PFSK-1 (cell line): ENCODE measurements at regions not wholly inside any gene's neighbourhood (a gene's known extent, or its start where the extent isn't known, plus 50 kb on each side); places are given as distances from the start of the nearest gene placed in this dataset.

Experiments
- POLR2AphosphoS5 ChIP-seq: IDR thresholded peaks from 2 replicates; pipeline ENCODE4 v1.6.1; 2012; ENCODE audit warnings: low read depth, mild to moderate bottlenecking, control low read depth, low read length, moderate library complexity
- REST ChIP-seq, 2 experiments: IDR thresholded peaks; 2 replicates each; pipeline versions ENCODE4 v1.6.1 to v1.8.0; 2011 to 2012; ENCODE audit warnings: low read depth in 2 of 2, low read length in 2 of 2, control low read depth in 1 of 2, inconsistent platforms in 1 of 2, mild to moderate bottlenecking in 1 of 2, moderate library complexity in 1 of 2; ENCODE audit not compliant: insufficient read depth in 1 of 2

GRCh38 chr14:45742187-45742586 is 489.2 kb upstream of the MIS18BP1 start:
- TF ChIP-seq POLR2AphosphoS5 (no peak), REST (IDR thresholded peaks at IDR 0.05; ENCODE audit: insufficient read depth in 1 of 2, low read depth in 2 of 2, low read length in 2 of 2) (no peak)
